NCI-H2196 treated with DMSO at 0.1 percent for 48 hours (cell line): ENCODE measurements at regions not wholly inside any gene's neighbourhood (a gene's known extent, or its start where the extent isn't known, plus 50 kb on each side); places are given as distances from the start of the nearest gene placed in this dataset.
"Not testable (repeated sequence)": the region's sequence is repeated elsewhere in the genome, so short reads cannot be mapped to it uniquely, and the experiment has no call there.

Experiments
- DNase-seq: peaks from one replicate; lab custom pipeline; 2025; ENCODE audit not compliant: unreplicated experiment; lab: John Stamatoyannopoulos, UW

DNA sequence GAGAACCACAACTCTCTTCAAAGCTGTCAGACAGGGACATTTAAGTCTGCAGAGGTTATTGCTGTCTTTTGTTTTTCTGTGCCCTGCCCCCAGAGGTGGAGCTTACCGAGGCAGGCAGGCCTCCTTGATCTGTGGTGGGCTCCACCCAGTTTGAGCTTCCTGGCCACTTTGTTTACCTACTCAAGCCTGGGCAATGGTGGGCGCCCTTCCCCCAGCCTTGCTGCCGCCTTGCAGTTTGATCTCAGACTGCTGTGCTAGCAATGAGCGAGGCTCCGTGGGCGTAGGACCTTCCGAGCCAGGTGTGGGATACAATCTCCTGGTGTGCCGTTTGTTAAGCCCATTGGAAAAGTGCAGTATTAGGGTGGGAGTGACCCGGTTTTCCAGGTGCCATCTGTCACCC, 822.1 kb downstream of the KCNMA1 start:
- not testable (repeated sequence) for DNase-seq

DNA sequence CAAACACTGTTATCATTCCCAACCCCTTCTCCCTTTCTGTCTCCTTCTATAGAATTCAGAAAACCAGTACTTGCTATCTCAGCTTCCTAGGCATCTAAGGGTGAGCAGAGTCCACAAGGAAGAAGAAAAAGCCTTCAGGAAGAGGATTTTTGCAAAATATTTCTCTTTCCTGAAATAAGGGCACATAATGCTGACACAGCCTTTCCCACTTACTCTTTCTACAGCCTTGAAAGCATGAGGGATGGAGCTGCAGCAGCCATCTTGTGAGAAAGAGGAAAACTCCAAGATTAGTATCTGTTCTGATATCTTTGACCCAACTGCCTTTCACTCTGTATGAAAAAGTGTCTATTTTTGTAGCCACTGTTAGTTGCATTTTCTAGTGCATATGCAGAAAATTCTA, 826.2 kb downstream of the KCNMA1 start:
- no peak for DNase-seq

DNA sequence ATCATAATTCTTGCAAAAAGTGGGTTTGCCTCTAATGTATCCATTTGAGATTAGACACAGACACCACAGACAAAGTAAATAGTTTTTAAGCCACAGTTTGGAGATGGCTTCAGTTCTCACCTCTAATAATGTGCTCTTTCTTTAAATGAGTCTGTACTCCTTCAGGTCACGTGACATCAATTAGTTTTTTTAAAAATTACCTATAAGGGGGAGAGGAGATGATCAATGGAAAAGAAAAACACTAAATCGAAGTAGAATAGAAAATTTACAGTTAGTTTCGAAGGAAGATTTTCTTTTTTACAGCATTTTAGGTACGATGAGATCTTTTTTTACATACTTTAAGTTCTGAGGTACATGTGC, 849.2 kb downstream of the KCNMA1 start:
- DNase-seq: no peak

DNA sequence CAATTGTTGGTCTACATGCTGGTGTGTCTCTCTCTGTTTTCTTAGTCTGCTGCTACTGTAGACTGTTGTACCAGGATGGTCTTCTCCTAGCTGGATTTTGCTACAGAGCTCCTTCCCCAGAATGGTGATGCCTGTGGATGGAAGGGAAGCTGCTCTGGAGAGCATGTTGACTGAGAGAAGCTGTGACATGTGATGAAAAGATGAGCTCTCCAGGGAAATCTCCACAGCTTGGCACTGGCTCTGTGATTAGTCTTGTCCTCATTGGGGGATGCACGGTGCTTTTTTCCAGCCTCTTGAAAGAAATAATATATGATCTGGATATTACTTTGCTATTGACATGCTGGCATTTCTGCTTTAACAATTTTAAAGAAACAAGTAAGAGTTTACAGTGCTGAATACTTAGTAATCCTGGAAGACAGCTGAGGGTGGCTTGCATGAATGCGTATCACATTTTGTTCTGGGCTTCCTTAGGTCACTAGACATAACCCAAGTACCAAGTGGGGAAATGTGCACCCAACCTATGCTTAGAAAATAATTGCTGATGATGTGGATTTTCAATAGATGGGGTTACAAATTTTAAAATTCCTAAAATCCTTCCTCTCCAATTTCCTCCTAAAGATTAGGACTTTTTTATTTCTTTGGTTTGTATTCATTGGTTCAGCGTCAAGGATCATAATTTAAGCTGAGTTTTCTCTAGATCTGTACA, 849.7 kb downstream of the KCNMA1 start:
- no peak for DNase-seq

DNA sequence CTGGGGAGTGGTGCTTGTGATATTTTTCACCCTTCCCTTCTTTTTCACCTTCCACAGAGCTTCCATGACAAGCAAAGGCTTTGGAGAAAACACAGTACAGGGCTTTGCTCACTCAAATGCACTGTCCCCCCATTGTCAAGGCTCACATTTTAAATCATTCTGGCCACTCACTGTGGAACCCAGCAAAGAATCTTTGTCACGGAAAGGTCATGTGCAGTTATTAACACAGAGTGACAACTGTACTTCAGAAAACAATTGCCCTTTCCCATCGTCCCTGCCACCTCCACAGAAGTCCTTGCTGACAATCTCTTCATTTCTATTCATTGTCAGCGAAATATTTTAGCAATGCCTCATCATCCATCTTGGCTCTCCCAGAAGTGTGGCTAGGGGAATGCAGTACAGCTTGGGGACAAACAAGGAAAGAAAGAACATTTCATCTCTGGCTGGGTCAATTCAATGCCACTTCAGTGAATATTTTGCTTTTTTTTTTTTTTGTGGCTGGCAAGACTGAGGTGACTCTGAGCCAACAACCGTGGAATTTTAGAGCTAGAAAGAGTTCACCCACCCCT, 851.0 kb downstream of the KCNMA1 start:
- DNase-seq: no peak

DNA sequence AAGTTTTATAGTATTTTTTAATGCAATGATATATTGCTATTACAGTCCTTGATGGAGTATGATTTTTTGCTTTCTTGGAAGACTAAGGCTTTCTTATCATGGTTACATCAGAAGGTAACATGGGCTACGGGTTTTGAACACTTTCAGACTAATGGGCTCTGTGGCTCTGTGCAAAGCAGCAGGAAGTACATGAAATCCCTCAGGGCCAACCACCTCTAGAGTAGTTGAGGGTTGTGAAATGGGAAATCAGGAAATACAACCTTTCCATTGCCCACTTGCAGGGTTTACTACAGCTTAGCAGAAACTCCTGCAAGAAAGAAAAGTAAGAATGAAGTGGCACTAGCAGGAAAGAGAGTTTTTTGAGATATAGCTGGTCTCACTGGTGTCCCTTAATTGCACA, 853.5 kb downstream of the KCNMA1 start:
- no peak for DNase-seq

DNA sequence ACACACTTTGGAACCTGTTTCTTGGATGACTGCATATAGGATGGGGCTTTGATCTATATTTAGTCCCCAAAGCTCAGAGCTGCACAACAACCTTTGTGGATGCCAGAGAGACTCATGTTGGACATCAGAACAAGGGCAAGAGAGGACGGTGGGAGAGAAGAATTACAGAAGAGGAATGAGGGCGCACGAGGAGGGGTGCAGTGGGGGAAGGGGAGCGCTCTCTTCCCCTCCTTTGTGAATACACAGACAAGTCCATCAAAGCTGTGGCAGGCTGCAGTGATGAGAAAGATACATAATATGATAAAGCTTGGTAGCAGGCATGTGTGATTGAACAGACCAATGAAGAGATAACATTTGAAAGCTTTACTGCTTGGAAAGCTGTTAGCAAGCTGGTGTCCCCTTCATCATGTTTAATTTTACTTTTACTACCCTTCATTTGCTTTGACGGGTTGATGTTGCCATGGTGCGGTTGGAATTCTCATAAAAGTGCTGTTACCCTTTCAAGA, 857.8 kb downstream of the KCNMA1 start:
- no peak for DNase-seq

DNA sequence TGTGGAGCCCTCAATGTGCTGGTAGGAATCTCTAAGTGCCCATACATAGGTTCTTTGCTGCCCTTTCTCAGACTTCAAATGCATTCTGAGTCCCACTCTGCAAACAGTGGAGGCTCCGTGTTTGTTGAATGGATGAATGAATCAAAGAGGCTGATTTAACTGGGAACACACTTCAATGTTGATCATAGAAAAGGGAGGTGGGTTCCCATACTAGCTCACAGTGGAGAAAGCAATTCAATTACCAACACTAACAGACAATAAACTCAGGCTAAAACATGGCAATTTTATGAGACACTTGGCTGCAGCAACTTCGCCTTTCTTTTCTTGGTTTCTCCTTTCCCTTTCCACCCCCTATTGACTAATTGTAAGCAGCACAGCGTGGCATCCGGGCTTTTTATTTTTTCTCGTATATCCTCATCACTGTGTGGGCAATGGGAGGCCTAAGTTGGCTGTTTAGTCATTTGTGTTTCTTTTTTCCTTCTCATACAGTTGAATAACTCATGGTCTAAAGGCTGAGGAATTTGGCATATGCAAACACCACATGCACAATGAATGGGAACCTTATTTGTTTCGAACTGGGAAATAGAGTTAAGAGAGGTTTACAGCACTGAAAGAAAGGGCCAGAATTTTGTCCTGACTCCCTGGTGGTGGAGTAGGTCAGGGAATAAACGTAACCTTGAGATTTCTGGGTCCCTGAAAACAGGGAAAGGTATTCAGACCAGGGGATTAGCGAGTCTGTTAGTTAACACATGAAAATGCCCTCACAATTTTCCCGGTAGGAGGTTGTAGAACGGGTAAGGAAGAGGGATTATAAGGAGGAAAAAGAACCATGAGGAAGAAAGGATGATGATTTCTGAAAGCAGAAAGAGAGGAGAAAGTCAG, 858.5 kb downstream of the KCNMA1 start:
- no peak for DNase-seq

DNA sequence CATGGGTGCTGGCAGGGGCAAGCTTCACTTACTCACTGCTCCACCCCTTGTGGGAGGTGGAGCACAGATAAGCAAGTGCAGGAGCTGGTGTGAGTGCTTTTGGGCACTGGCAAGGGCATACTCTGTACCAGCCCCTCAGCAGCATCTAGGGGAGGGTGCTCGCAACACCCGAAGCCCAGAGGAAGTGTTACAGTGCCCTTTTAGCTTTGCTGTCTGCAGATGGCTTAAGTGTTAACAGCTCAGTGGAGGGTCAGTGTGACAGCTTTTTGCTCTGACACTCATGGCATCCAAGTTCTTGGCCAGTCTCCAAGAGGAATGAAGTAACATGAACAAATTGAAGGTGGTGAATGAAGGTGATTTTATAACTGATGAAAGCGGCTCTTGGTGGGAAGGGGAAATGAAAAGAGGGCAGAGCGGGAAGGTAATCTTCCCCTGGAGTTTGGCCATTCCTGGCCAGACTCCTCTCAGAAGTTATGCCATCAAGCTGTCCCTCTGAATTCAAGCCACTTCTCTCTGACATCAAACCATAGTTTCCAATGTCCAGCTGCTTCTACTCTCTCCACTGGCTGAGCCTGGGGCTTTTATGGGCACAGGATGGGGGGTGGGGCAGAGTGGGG, 862.5 kb downstream of the KCNMA1 start:
- DNase-seq: no peak

DNA sequence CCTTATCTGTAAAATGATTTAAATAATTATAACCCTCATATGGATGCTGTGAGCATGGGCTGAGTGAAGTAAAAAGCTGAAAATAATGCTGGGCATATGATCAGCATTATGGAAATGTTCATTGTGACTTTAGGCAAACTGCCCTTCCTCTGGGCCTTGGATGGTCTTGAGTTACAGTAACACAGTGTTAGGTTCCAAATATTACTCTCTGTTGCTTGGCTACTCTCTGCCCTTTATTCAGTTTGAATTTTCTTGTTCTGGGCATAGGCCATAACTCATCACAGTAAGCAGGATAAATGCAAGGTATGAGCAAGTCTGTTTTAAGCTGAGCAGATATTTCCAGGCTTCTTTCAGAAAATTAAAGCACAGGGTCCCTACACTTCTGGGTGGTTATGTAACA, 868.0 kb downstream of the KCNMA1 start:
- DNase-seq: no peak

DNA sequence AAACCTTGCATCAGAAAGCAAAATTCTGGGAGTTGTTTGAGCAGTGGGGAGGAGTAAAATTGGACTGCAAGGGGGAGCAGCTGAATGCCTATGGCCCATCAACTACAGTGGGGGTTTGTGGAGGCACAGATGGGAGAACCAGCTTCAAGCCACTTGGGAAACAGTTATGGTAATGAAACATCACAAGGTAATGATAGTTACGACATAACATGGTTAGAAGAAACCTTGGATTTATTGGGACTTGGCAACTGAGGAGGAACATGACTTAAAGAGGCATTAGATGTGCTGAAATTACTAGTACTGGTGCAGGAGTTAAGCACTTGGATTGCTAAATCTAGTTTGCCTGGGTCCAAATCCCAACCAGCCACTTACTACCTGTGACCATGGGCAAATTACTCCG, 868.4 kb downstream of the KCNMA1 start:
- DNase-seq: no peak

DNA sequence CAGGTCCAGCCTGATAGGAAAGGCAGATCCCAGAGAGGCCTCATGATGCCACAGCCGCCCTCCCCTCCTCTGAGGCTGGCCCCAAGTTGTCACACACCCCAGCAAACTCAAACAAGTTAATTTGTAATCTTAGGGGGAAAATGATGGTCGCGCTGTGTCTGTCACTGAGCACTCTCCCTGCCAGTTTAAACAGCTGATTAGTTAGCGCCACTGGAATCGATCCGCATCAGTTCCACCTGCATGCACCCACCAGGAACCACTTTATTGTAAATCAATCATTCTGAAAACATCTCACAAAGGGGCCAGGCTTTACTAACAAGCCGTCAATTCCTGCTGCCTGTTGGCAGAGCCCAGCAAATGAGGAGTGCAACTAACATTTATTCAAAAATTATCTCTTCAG, 870.9 kb downstream of the KCNMA1 start:
- no peak for DNase-seq

DNA sequence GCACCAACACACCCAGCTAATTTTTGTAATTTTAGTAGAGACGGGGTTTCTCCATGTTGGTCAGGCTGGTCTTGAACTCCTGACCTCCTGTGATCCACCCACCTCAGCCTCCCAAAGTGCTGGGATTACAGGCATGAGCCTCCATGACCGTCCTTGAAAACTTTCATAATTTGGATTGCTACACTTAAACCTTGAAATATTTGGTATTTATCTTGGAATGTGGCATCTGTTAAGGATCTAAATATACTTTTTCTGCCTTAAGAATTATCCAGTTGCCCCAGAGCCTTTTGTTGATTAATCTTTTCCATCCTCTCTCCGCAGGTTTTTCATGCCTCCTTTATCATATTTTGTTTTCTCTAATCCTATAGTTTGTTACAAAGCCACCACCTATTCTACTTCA, 872.7 kb downstream of the KCNMA1 start:
- not testable (repeated sequence) for DNase-seq

DNA sequence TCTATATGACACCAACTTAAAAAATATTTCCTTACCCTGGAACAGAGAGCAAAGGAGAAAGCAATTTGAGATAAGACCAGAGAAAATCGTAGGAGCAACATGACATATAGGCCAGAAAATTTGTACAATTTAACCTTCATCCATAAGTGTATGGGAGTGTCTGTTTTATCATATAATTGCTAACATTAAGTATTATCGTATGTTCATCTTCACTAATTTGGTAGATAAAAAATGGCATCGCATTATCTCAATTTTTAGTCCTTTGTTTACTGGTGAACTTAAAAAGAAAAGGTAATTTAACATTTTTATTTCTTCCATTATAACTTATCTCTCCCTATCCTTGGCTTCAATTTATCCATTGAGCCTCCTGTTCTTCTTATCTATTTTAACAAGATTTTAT, 873.4 kb downstream of the KCNMA1 start:
- no peak for DNase-seq

DNA sequence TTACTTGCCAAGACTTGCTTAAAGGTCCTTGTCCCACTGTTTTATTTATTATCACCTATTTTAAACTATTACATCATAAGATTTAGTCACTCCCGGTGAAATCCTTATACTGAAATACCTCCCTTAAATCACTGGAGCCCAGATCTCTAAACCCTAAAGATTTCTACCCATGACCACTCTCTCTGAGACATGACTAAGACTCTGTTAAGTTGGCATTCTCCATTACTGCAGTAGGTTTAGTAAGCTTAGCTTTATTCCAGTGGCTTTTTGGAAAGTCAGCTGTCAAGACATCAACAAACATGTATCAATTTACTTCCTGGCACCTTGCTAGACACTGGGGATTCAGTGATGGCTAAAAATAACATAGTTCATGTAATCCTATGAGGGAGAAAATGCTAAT, 874.2 kb downstream of the KCNMA1 start:
- no peak for DNase-seq

DNA sequence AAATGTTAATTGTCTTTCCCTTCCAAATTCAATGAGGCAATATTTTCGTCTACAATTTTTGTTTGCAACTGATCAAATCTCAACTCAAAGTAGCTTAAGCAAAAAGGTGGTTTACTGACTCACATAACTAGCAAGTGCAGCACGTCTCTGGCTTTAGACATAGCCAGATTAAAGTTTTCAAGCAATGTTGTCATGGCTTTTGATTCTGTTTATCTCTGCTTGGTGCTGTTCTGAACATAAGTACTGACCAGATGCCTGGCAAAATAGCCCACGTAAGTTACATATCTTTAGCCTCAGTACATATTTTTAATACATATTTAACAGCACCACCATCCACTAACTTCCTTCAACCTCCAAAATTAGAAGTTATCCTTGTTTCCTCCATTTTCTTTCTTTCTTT, 877.9 kb downstream of the KCNMA1 start:
- no peak for DNase-seq

DNA sequence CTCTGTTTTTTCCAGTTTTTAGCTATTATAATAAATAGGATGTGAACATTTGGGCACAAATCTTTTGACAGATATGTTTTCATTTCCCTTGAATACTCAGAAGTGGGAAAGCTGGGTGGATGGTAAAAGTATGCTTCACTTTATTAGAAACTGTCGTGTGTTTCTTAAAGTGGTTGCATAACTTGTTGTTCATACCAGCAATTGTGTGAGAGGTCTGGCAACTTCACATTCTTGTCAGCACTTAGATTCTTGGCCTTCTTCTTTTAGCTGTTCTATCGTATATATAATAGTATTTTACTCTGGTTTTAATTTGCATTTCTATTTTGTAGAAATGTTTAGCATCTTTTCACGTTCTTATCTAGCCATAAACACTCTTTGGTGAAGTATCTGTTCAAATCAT, 894.4 kb downstream of the KCNMA1 start:
- DNase-seq: no peak

DNA sequence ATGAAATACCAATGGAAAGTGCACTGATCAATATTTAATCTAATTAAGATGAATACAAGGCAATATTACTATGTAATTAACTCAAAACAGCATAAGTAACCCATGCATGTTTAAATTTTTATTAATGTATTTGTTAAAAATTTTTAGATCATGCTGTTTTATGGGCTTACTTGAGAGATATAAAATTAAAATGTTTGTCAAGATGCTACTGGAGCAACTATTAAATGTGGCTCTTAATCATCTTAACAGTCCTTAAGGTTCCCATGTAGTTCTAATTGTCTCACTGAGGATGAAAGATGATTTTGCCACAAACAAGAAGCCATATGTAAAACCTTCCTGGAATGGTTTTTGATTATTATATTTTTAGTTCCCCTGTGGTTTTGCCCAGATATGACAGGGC, 897.1 kb downstream of the KCNMA1 start:
- no peak for DNase-seq

DNA sequence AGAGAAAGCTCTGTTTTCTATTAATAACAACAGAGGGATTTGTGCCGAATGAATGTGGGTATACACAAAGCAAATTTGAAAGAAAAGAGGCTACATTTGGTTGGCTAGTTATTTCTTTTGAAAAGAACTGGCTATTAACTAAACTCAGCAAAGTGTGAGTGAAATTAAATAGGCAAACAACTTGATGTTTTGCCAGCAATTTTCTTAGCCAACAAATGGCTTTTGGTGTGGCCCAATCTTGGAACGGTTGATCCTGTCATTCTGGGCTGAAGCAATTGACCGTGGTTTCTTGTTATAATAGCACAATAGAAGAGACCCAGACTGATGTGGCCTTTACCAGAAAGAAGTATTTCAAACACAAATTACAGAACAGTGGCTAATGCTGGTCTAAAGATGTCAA, 898.6 kb downstream of the KCNMA1 start:
- no peak for DNase-seq

DNA sequence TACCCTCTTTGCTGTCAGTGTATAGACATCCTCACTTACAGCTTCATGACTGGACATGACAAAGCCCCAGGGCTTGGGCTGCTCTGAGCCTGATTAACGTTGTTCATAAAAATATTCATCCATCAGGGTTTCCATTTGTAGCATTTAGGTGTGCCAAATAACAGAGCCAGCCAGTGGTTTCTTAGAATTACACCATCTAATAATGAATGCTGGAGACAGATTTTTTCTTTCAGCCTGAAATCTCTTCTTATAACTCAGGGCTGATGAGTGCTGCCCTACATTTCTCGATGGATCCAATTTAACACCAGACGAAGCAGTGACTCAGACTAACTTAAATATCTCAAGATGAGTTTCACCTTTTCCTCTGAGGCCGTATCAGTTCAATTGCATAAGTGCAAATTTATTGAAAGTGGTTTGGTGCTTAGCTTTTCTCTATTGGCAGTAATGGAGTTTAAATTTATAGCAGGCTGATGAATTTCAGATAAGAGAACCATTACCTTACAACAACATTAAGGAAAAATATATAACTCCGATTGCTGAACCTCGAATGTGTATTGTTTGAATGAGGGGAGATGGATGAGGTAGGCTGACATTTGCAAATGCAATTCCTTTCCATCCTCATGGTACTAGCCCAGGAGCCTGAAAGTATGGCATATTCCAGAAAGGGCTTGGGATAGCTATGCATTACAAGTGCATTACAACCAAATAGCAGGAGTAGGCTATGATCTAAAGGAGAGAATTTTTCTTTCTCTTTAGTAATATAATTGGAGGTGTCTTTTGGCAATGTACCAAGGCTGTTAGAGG, 900.6 kb downstream of the KCNMA1 start:
- DNase-seq: no peak

DNA sequence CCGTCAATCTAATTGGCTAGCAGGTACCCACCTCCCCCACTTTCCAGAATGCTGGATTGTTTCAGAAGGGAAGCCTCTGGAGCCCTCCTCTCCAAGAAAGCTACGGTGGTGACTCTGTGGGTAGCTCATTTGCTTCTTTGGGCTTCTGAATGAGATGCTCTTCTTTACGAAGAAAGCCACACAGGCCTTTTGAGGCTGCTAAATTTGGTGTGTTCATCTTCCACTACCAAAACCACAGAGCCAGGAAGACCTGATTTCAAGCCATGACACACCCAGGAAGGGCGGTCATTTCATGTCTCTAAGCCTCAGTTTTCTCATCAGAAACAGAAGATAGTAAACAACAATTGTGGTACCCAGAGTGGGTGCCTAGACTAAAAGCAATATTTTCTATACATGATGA, 901.2 kb downstream of the KCNMA1 start:
- no peak for DNase-seq
